Right lobe of liver (tissue), 4 donors: ENCODE measurements at regions not wholly inside any gene's neighbourhood (a gene's known extent, or its start where the extent isn't known, plus 50 kb on each side); places are given as distances from the start of the nearest gene placed in this dataset.

Experiments
- POLR2A ChIP-seq: fragments of 450-650 bp; IDR thresholded peaks from one replicate; pipeline ENCODE4 v1.6.1; 2017; ENCODE audit warnings: antibody characterized with exemption, mild to moderate bottlenecking
- TF ChIP-seq, protein P1 (sequence below), 4 donors: fragments of 200-600 bp in 3 of 4; fragments of 450-650 bp in 1 of 4; IDR thresholded peaks; one replicate each; pipeline versions ENCODE4 v1.5.1 to v1.8.0; 2016 to 2022; ENCODE audit warnings: antibody characterized with exemption in 4 of 4, mild to moderate bottlenecking in 2 of 4
- donor health status: DM: no; HTN: no; CAD: no.
- donor health status: DM: no; HTN: no; CAD: no.
- donor health status: DM: no; HTN: yes; CAD: no.

GRCh38 chr6:66355471-66355870, 648.4 kb upstream of the EYS start:
- TF ChIP-seq, protein P1, sequence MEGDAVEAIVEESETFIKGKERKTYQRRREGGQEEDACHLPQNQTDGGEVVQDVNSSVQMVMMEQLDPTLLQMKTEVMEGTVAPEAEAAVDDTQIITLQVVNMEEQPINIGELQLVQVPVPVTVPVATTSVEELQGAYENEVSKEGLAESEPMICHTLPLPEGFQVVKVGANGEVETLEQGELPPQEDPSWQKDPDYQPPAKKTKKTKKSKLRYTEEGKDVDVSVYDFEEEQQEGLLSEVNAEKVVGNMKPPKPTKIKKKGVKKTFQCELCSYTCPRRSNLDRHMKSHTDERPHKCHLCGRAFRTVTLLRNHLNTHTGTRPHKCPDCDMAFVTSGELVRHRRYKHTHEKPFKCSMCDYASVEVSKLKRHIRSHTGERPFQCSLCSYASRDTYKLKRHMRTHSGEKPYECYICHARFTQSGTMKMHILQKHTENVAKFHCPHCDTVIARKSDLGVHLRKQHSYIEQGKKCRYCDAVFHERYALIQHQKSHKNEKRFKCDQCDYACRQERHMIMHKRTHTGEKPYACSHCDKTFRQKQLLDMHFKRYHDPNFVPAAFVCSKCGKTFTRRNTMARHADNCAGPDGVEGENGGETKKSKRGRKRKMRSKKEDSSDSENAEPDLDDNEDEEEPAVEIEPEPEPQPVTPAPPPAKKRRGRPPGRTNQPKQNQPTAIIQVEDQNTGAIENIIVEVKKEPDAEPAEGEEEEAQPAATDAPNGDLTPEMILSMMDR (IDR thresholded peaks at IDR 0.05), result no peak
- TF ChIP-seq POLR2A, result no peak
